ENCODE measurements at regions not wholly inside any gene's neighbourhood (a gene's known extent, or its start where the extent isn't known, plus 50 kb on each side); places are given as distances from the start of the nearest gene placed in this dataset.

DNA sequence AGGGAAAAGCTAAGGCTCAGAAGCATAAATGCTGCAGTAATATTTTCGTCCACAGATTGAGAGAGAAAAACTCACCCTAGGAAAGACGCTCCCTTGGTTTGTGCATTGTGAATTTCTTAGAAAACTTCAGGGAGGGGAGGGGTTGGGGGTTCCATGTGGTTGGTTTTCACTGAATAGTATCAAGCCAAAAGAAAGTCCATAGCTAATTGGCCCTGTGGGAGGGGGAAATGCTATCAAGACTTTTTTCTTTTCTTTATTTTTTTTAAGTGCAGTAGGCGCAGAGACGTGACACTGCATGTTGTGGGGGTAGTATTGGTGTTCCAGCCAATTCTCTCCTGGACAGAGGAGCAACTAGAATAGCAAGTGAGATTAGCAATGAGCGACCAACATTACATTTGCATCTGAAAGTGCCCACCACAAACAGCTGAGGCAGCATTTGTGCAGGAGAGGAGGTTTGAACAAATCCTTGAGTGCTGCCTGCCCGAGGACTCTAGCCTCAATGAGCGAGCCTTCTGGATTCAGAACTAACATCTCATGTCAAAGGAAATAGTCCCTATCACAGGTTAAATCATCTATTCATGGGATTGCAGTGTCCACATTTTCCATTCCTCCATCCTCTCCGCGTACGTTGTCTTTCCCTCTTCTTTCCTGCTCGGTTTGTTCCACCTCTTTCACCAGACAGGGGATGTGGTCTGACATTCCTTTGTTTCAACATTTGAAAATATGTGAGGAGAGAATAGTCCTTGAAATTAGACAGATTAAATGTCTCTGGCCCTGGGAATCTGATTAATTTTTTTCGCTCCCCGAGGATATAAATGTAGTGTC, 118.0 kb upstream of the MARK1 start:
- no peak for DNase-seq

GRCh38 chr1:220407191-220407590, 120.7 kb upstream of the MARK1 start:
- no peak for DNase-seq

DNA sequence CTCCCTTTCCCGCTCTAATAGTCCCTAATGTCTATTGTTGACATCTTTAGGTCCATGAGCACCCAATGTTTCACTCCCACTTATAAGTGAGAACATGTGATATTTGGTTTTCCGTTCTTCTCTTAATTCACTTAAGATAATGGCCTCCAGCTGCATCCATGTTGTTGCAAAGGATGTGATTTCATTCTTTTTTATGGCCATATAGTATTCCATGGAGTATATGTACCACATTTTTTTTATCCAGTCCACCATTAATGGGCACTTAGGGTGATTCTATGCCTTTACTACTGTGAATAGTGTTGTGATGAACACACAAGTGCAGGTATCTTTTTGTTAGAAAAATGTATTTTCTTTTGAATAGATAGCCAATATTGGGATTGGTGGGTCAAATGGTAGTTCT, 126.0 kb upstream of the RAB3GAP2 start:
- no peak for DNase-seq

- no peak for DNase-seq
Measured at GRCh38 chr1:220391491-220391890, 119.2 kb upstream of the RAB3GAP2 start.

GRCh38 chr1:220389634-220390033, 117.4 kb upstream of the RAB3GAP2 start:
- DNase-seq, result no peak

DNA sequence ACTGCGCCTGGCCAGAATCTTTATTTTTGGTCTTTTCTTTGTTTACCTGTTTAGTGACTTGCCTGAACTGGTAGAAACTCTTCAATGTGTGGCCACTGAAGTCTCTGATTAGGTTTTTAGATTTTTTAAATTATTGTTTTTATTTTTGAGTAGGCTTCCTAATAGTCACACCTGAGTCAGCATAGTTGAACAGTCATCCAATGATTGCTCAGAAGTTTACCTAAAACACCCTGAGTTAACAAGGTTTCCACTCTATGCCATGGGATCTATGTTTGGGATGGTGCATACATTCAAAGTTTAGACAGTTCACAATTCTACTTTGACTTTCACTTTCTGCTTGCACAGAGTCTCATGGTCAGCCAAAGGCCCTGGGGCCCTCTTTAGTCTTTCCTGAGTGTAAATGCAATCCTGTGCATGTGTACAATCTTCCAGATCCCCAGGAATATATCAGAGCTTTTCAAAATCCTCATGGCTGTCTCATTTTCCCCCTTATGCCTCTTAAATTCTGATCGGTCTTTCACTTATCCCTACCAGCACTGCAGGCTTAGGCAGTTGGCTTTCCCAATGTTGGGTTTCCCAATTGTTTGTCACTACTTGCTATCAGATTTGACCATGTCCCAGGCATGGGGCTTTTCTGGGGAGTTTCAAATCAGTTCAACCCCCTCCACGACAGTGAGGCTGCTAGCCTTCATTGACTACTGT, 114.4 kb upstream of the RAB3GAP2 start:
- no peak for DNase-seq

DNA sequence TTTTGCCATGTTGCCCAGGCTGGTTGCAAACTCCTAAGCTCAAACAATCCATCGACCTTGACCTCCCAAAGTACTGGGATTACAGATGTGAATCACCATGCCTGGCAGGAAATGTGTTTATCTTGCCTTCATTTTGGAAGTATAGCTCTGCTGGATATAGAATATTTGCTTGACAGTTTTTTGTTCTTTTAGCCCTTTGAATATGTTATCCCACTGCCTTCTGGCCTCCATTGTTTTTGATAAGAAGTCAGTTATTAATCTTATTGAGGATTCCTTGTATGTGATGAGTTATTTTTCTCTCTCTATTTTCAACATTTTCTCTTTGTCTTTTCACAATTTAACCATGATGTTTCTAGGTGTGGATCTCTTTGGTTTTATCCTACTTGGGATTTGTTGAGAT, 112.9 kb upstream of the RAB3GAP2 start:
- no peak for DNase-seq

GRCh38 chr1:220382994-220383393, 110.7 kb upstream of the RAB3GAP2 start:
- peak in 1 of 2 experiments; percentile 37 for DNase-seq

DNA sequence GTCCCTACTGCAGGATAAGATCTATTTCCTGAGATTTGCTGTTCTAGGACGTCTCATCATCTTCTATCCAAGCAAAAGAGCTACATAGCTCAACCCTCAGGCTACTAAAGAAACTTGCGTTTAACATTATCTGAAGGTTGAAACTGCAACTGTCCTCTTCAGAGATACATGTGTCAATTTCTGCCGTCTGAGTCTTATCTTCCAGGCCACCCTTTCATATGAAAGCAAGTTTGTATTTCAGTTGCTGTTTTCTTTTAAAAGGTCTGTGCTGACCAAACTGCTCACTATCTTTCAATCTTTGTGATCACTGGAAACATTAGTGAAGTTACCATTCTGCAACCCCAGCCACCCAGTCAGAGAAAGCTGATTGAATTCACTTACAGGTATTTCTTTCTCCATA, 108.6 kb upstream of the RAB3GAP2 start:
- DNase-seq, result no peak

- DNase-seq, result no peak
Measured at GRCh38 chr1:220378571-220379302, 106.5 kb upstream of the RAB3GAP2 start.

GRCh38 chr1:220375715-220376114, 103.5 kb upstream of the RAB3GAP2 start:
- DNase-seq, result no peak

DNA sequence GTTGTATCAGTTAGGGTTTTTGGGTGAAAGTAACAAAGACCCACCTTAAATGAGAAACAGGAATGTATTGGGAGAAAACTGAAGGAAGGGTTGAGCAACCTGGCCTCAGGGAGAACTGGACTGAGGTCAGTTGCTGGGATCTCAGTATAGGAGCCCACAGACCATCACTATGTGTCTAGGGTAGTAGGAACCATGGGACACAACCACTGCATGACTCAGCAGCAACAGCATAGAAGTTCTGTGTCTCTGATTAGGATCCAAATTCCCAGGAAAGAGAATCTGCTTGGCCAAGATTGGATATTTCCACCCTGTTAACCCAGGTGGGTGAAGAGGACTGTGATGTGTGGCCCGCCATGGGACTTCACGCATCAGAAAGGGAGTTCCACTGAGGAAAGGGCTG, 102.2 kb upstream of the RAB3GAP2 start:
- DNase-seq, result no peak

- DNase-seq, result no peak
Measured at GRCh38 chr1:220372451-220372850, 100.2 kb upstream of the RAB3GAP2 start.

DNA sequence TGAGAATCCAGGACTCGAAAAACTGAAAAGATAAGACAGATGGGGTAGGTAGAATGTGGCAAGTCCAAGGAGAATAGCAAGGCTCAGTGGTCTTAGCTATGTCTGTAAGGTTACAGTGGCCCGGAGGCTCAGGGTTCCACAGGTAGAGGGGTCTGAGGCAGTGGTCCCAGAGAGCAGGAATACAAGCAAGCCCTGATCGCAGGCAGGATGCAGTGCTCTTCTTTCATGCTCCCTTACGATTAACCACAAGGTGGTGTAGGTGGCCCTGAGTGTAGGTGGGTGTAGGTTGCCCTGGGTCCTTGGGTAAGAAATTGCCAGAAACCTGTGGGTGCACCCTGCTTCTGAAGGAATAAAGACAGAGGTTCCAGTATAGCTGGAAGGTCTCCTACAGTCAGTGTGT, 99.1 kb upstream of the RAB3GAP2 start:
- no peak for DNase-seq

- no peak for DNase-seq
Measured at GRCh38 chr1:220370041-220370700, 97.9 kb upstream of the RAB3GAP2 start.

GRCh38 chr1:220369511-220369910, 97.3 kb upstream of the RAB3GAP2 start:
- DNase-seq, result no peak

- DNase-seq, result no peak
Measured at GRCh38 chr1:220368352-220369265, 96.4 kb upstream of the RAB3GAP2 start.

DNA sequence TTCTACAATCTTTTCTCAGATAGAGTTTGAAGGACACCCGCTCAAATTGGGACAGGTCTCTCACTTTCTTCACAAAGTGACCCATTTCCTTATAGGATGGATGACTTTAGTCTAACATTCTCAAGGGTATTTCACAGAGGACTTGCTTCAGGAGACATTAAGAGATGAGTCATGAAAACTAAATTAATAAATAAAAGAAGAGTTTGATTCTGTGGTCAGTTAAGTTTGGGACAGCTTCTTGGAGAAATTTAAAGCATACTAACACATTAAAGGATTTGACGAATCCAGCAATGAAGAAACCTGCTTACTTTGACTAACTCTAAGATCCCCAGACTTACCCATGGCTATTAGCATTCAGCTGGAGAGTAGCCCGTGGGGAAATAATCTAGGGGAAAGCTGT, 95.6 kb upstream of the RAB3GAP2 start:
- no peak for DNase-seq

DNA sequence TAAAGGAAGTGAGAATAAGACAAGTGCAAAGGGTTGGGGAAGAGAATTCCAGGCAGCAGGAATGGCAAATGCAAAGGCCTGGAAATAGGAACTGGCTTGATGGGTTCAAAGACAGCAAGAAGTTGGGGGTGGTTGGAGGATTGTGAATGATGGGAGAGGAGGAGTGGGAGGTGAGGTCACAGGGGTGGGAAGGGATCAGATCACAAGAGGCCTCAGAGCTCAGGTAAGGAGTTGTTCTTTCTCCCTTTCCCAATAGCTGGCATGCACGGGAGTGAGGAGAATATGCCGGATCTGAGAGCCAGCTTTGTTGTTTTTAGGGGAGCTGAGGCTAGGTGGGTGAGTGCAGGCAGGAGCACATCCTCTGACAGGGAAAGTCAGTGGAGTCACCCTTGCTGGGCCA, 94.0 kb upstream of the RAB3GAP2 start:
- DNase-seq, result no peak

DNA sequence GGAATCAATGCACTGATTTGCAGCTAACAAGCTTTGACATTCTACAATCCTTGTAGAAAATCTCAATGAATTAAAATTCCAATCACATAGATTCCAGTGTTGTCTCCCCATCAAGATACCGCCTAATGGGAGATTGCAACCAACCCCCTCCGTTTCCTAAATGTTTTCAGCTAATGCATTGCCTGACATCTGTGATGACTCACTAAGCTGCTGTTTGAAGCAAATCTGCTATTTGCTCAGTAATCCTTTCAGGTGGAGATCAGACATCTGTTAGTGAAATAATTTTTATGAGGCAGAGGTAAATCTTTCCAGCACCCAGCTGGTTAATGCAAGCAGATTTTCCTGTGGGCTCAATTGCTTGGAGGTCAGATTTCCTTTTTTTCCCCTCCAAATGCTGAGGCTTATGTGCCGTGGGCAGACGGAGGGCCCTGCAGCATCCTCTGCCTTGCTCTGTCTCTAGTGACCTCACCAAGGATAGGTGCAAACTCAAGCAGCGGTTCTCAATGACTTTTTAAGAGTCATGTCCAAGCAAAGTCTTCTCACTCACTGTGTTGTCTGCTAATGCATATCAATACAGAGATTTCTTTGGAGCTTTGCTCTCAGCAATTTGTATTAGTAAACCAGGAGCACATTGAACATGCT, 91.1 kb upstream of the RAB3GAP2 start:
- no peak for DNase-seq
